OCI-LY7 (cell line): ENCODE measurements at regions not wholly inside any gene's neighbourhood (a gene's known extent, or its start where the extent isn't known, plus 50 kb on each side); places are given as distances from the start of the nearest gene placed in this dataset.

ENCODE experiments used
- BruUV-seq: library from RNA; stranded (reverse); fragments of 400-500 nt; replicated peaks from 2 replicates; lab custom pipeline; 2021; lab: Mats Ljungman, UMichigan
- CTCF ChIA-PET: fragments of 300-600 bp; sonication (Branson Sonifier 250); formaldehyde crosslinking; loops from one replicate; lab custom pipeline; 2022; ENCODE audit warnings: antibody characterized with exemption; ENCODE audit not compliant: unreplicated experiment; lab: Charles Lee
- POLR2A ChIA-PET: fragments of 300-600 bp; sonication (Branson Sonifier 250); formaldehyde crosslinking; loops from one replicate; lab custom pipeline; 2022; ENCODE audit warnings: antibody characterized with exemption; lab: Charles Lee
- DNase-seq: peaks from one replicate; pipeline ENCODE4 v3.0.0-alpha.2; 2015; ENCODE audit warnings: low spot score
- H2AFZ ChIP-seq: fragments of 200-600 bp; sonication (generic), shearing (Covaris generic); 2 replicates; pipeline ENCODE4 v1.6.1; 2014; ENCODE audit warnings: mild to moderate bottlenecking, antibody characterized with exemption, low read length, moderate library complexity
- H3K27ac ChIP-seq: fragments of 200-600 bp; sonication (generic); 2 replicates; pipeline ENCODE4 v1.5.1; 2014; ENCODE audit warnings: mixed run types, low read depth, mild to moderate bottlenecking, moderate library complexity, low read length, inconsistent platforms; ENCODE audit not compliant: poor library complexity, severe bottlenecking
- H3K36me3 ChIP-seq: fragments of 200-600 bp; sonication (generic); 2 replicates; pipeline ENCODE4 v1.6.1; 2014; ENCODE audit warnings: mild to moderate bottlenecking, antibody characterized with exemption, low read length, moderate library complexity, mixed read lengths; ENCODE audit not compliant: insufficient read depth
- H3K4me1 ChIP-seq: fragments of 200-600 bp; sonication (generic); 2 replicates; pipeline ENCODE4 v1.5.1; 2014; ENCODE audit warnings: mild to moderate bottlenecking, low read length; ENCODE audit not compliant: insufficient read depth, poor library complexity, severe bottlenecking
- H3K4me2 ChIP-seq: fragments of 200-600 bp; sonication (generic); 2 replicates; pipeline ENCODE4 v1.6.1; 2014; ENCODE audit warnings: mild to moderate bottlenecking, low read length
- H3K4me3 ChIP-seq: fragments of 200-600 bp; sonication (generic); 2 replicates; pipeline ENCODE4 v1.5.1; 2014; ENCODE audit warnings: mild to moderate bottlenecking, low read depth, low read length; ENCODE audit not compliant: poor library complexity, severe bottlenecking
- H3K79me2 ChIP-seq: fragments of 200-600 bp; sonication (generic); 2 replicates; pipeline ENCODE4 v1.6.1; 2016; ENCODE audit warnings: low read depth, mild to moderate bottlenecking, low read length, moderate library complexity, mixed read lengths; ENCODE audit not compliant: insufficient read depth
- H3K9me2 ChIP-seq: fragments of 200-600 bp; sonication (generic); 2 replicates; pipeline ENCODE4 v1.6.1; 2016; ENCODE audit warnings: mild to moderate bottlenecking, low read length, mixed read lengths; ENCODE audit not compliant: insufficient read depth
- H3K9me3 ChIP-seq: fragments of 200-600 bp; sonication (generic); 2 replicates; pipeline ENCODE4 v1.6.1; 2014; ENCODE audit warnings: mild to moderate bottlenecking, mixed run types, low read length, mixed read lengths
- H4K20me1 ChIP-seq: fragments of 200-600 bp; sonication (generic); 2 replicates; pipeline ENCODE4 v1.6.1; 2014; ENCODE audit warnings: mild to moderate bottlenecking, antibody characterized with exemption, low read length, moderate library complexity, mixed read lengths; ENCODE audit not compliant: insufficient read depth
- CTCF ChIP-seq: fragments of 200-600 bp; sonication (generic); conservative IDR thresholded peaks from 2 replicates; pipeline ENCODE4 v1.5.1; 2014; ENCODE audit warnings: mild to moderate bottlenecking, antibody characterized with exemption, low read length, moderate library complexity, mixed read lengths
- EZH2phosphoT487 ChIP-seq: fragments of 200-600 bp; sonication (generic); IDR thresholded peaks from 2 replicates; pipeline ENCODE4 v1.6.1; 2018; ENCODE audit warnings: low read depth, borderline replicate concordance, mild to moderate bottlenecking, mixed run types, antibody characterized with exemption, low read length, moderate library complexity, mixed read lengths
- intact Hi-C: fragments of 100-400 bp; cut with micrococcal nuclease; formaldehyde crosslinking; loops from one replicate; pipeline ENCODE4 v1.10.0; 2022; ENCODE audit not compliant: unreplicated experiment

- no peaks in the 10 kb centered on the region for H3K36me3 ChIP-seq
- no peaks in the 10 kb centered on the region for H3K4me1 ChIP-seq
- no peak overlapping the region for H3K27ac ChIP-seq
- TF ChIP-seq CTCF: no peak
- BruUV-seq: no TSS peak
- H3K9me3 ChIP-seq: no peaks in the 10 kb centered on the region
- H2AFZ ChIP-seq: no peak overlapping the region
- H4K20me1 ChIP-seq: no peaks in the 10 kb centered on the region
- no peak overlapping the region for H3K4me3 ChIP-seq
- CTCF ChIA-PET: no interaction called here
- POLR2A ChIA-PET: no interaction called here
- no peaks in the 10 kb centered on the region for H3K9me2 ChIP-seq
- H3K4me2 ChIP-seq: no peak overlapping the region
- H3K79me2 ChIP-seq: no peaks in the 10 kb centered on the region
- intact Hi-C loops: no loop called here
- no peak for DNase-seq
Observed at GRCh38 chr12:97347956-97348355, 114.6 kb upstream of the RMST start.

GRCh38 chr12:97358361-97358760 is 104.2 kb upstream of the RMST start:
- DNase-seq: no peak
- Histone ChIP-seq H4K20me1 (no peaks in the 10 kb centered on the region), H3K9me2 (no peaks in the 10 kb centered on the region), H3K79me2 (no peaks in the 10 kb centered on the region), H3K9me3 (no peaks in the 10 kb centered on the region), H3K4me3 (no peak overlapping the region), H2AFZ (no peak overlapping the region), H3K27ac (no peak overlapping the region), H3K4me2 (no peak overlapping the region), H3K4me1 (no peaks in the 10 kb centered on the region), H3K36me3 (no peaks in the 10 kb centered on the region)
- CTCF ChIA-PET: no interaction called here
- POLR2A ChIA-PET: interaction anchor here (0.6 to 0.7 kb wide), 2 partner anchors 99 to 138 kb away, joined by 4 to 6 read pairs; no protein-coding TSS in a partner anchor
- TF ChIP-seq EZH2phosphoT487 (no peak), CTCF (no peak)
- intact Hi-C loops: no loop called here
- BruUV-seq: no TSS peak

- TF ChIP-seq EZH2phosphoT487 (no peak), CTCF (no peak)
- Histone ChIP-seq H3K36me3 (no peaks in the 10 kb centered on the region), H4K20me1 (no peaks in the 10 kb centered on the region), H2AFZ (no peak overlapping the region), H3K4me3 (no peak overlapping the region), H3K9me3 (no peaks in the 10 kb centered on the region), H3K27ac (no peak overlapping the region), H3K4me2 (no peak overlapping the region), H3K4me1 (no peaks in the 10 kb centered on the region), H3K9me2 (no peaks in the 10 kb centered on the region), H3K79me2 (no peaks in the 10 kb centered on the region)
- no peak for DNase-seq
- no TSS peak for BruUV-seq
- POLR2A ChIA-PET: interaction anchor here (0.5 to 0.7 kb wide), 2 partner anchors 25 to 216 kb away, joined by 3 to 6 read pairs; no protein-coding TSS in a partner anchor
- intact Hi-C loops: no loop called here
- CTCF ChIA-PET: no interaction called here
Observed at GRCh38 chr12:97359021-97359690, 103.4 kb upstream of the RMST start.
